HepG2 (cell line): ENCODE measurements at regions not wholly inside any gene's neighbourhood (a gene's known extent, or its start where the extent isn't known, plus 50 kb on each side); places are given as distances from the start of the nearest gene placed in this dataset.

Experiments used
- ATAC-seq: fragments of 200-7000 bp; cut with Tn5 transposase; 3 replicates; pipeline ENCODE4 v1.9.1; 2020; ENCODE audit warnings: mild to moderate bottlenecking, moderate library complexity
- BruUV-seq: library from RNA; stranded (reverse); fragments of 400-500 nt; replicated peaks from 2 replicates; lab custom pipeline; 2021; lab: Mats Ljungman, UMichigan
- CTCF ChIA-PET: fragments of 300-600 bp; formaldehyde crosslinking; extraction: SDS; loops from one replicate; lab custom pipeline; 2021; ENCODE audit warnings: low total read pairs, inconsistent platforms, low intra/inter-chr PET ratio; lab: Yijun Ruan, JAX
- POLR2A ChIA-PET: fragments of 350-600 bp; sonication (Branson Sonifier 250); formaldehyde crosslinking; loops from one replicate; lab custom pipeline; 2020; ENCODE audit warnings: antibody characterized with exemption, inconsistent platforms; lab: Yijun Ruan, JAX
- DNase-seq: peaks from one replicate; pipeline ENCODE4 v3.0.0-alpha.2; 2015; ENCODE audit warnings: low spot score
- FAIRE-seq: peaks from 3 replicates; lab custom pipeline; 2011; peaks lifted over from hg19 to GRCh38; lab: Jason Lieb, UNC
- H2AFZ ChIP-seq: one replicate; pipeline ENCODE4 v1.6.1; 2011; ENCODE audit warnings: low read length, inconsistent platforms
- H3K27ac ChIP-seq: fragments of 300-600 bp; 3 replicates; pipeline ENCODE4 v1.8.0; 2011; ENCODE audit warnings: mixed run types, mild to moderate bottlenecking, mixed read lengths, low read length, inconsistent platforms; ENCODE audit not compliant: insufficient read depth; ENCODE audit errors: extremely low read length
- H3K27me3 ChIP-seq, 2 experiments: fragments of 200-600 bp in 1 of 2; 2 replicates in 1 of 2; 3 replicates in 1 of 2; pipeline versions ENCODE4 v1.6.0 to v1.8.0; 2011; ENCODE audit warnings: low read length in 2 of 2, mild to moderate bottlenecking in 2 of 2, moderate library complexity in 2 of 2, inconsistent platforms in 1 of 2; ENCODE audit not compliant: insufficient read depth in 2 of 2, control insufficient read depth in 1 of 2
- H3K36me3 ChIP-seq, 2 experiments: fragments of 200-600 bp in 1 of 2; replicated peaks in 1 of 2; 2 replicates in 1 of 2; 3 replicates in 1 of 2; pipeline versions ENCODE4 v1.5.1 to v1.8.0; 2011; ENCODE audit warnings: low read length in 2 of 2, inconsistent platforms in 1 of 2; ENCODE audit not compliant: insufficient read depth in 2 of 2, control insufficient read depth in 1 of 2
- H3K4me1 ChIP-seq: 2 replicates; pipeline ENCODE4 v1.5.1; 2012; ENCODE audit warnings: low read length, inconsistent platforms; ENCODE audit not compliant: insufficient read depth
- H3K4me2 ChIP-seq: 2 replicates; pipeline ENCODE4 v1.6.0; 2011; ENCODE audit warnings: low read depth, low read length, inconsistent platforms
- H3K4me3 ChIP-seq, 3 experiments: fragments of 200-600 bp in 1 of 3; sonication (generic), shearing (Covaris generic) in 1 of 3; replicated peaks in 1 of 3; 2 replicates each; pipeline ENCODE4 v1.5.1; 2011 to 2016; ENCODE audit warnings: low read length in 3 of 3, inconsistent platforms in 2 of 3, low read depth in 2 of 3, mild to moderate bottlenecking in 2 of 3, control low read depth in 1 of 3, mixed read lengths in 1 of 3; ENCODE audit not compliant: insufficient read depth in 1 of 3
- H3K79me2 ChIP-seq: one replicate; pipeline ENCODE4 v1.6.1; 2011; ENCODE audit warnings: low read length, inconsistent platforms; ENCODE audit not compliant: insufficient read depth
- H3K9ac ChIP-seq: 2 replicates; pipeline ENCODE4 v1.6.0; 2011; ENCODE audit warnings: mild to moderate bottlenecking, low read depth, low read length, inconsistent platforms; ENCODE audit not compliant: insufficient read depth
- H3K9me3 ChIP-seq: 2 replicates; pipeline ENCODE4 v1.5.1; 2012; ENCODE audit warnings: mild to moderate bottlenecking, low read length
- H4K20me1 ChIP-seq: 2 replicates; pipeline ENCODE4 v1.6.0; 2011; ENCODE audit warnings: inconsistent platforms, mild to moderate bottlenecking, low read length, moderate library complexity; ENCODE audit not compliant: insufficient read depth
- AKAP8 ChIP-seq: sonication (generic); formaldehyde crosslinking; IDR thresholded peaks from 2 replicates; pipeline ENCODE4 v1.5.1; 2020; ENCODE audit warnings: mild to moderate bottlenecking, missing genetic modification reagents
- CAMTA2 ChIP-seq: sonication (generic); formaldehyde crosslinking; IDR thresholded peaks from 2 replicates; pipeline ENCODE4 v1.4.0; 2020; ENCODE audit warnings: mild to moderate bottlenecking, missing genetic modification reagents, borderline replicate concordance
- DNMT3B ChIP-seq: conservative IDR thresholded peaks from 2 replicates; pipeline ENCODE4 v1.6.1; 2016; ENCODE audit warnings: missing biosample characterization, control low read depth
- EP300 ChIP-seq, 3 experiments: sonication (generic) in 1 of 3; formaldehyde crosslinking in 1 of 3; IDR thresholded peaks; 2 replicates each; pipeline versions ENCODE4 v1.5.1 to v1.6.1; 2011 to 2020; ENCODE audit warnings: low read depth in 2 of 3, low read length in 2 of 3, borderline replicate concordance in 1 of 3, improper control_type of control experiment in 1 of 3, mild to moderate bottlenecking in 1 of 3, missing genetic modification reagents in 1 of 3, moderate library complexity in 1 of 3
- FOXM1 ChIP-seq: sonication (generic); formaldehyde crosslinking; IDR thresholded peaks from 2 replicates; pipeline ENCODE4 v1.5.0; 2020; ENCODE audit warnings: missing genetic modification reagents
- HCFC1 ChIP-seq: fragments of 150-350 bp; IDR thresholded peaks from 2 replicates; pipeline ENCODE4 v1.6.1; 2014; ENCODE audit warnings: low read depth, low read length
- NFE2L2 ChIP-seq: fragments of 150-350 bp; IDR thresholded peaks from 2 replicates; pipeline ENCODE4 v1.6.1; 2014; ENCODE audit warnings: low read length
- NR2F2 ChIP-seq: IDR thresholded peaks from 2 replicates; pipeline ENCODE4 v1.6.1; 2012; ENCODE audit warnings: low read depth, inconsistent platforms, borderline replicate concordance
- SOX6 ChIP-seq, 2 experiments: fragments of 450-650 bp in 1 of 2; sonication (generic) in 1 of 2; formaldehyde crosslinking in 1 of 2; IDR thresholded peaks; 2 replicates each; pipeline versions ENCODE4 v1.4.0 to v1.6.1; 2017 to 2020; ENCODE audit warnings: antibody characterized with exemption in 1 of 2, mild to moderate bottlenecking in 1 of 2, missing genetic modification reagents in 1 of 2
- ZBED4 ChIP-seq: sonication (generic); formaldehyde crosslinking; IDR thresholded peaks from 2 replicates; pipeline ENCODE4 v1.4.0; 2020; ENCODE audit warnings: missing genetic modification reagents, borderline replicate concordance
- ZNF225 ChIP-seq: sonication (generic); formaldehyde crosslinking; IDR thresholded peaks from 2 replicates; pipeline ENCODE4 v1.4.0; 2020; ENCODE audit warnings: mild to moderate bottlenecking, missing genetic modification reagents
- ZNF605 ChIP-seq: sonication (generic); formaldehyde crosslinking; IDR thresholded peaks from 2 replicates; pipeline ENCODE4 v1.8.0; 2022; ENCODE audit warnings: mild to moderate bottlenecking, missing genetic modification reagents
- ZNF616 ChIP-seq: sonication (generic); formaldehyde crosslinking; IDR thresholded peaks from 2 replicates; pipeline ENCODE4 v1.5.0; 2020; ENCODE audit warnings: low read depth, mild to moderate bottlenecking, missing genetic modification reagents
- ZNF773 ChIP-seq: sonication (generic); formaldehyde crosslinking; IDR thresholded peaks from 2 replicates; pipeline ENCODE4 v1.4.0; 2020; ENCODE audit warnings: missing genetic modification reagents, borderline replicate concordance
- ZNF780A ChIP-seq: sonication (generic); formaldehyde crosslinking; IDR thresholded peaks from 2 replicates; pipeline ENCODE4 v1.8.0; 2022; ENCODE audit warnings: mild to moderate bottlenecking, missing genetic modification reagents, moderate library complexity
- WGBS: methylation state at CpG from one replicate; pipeline ENCODE4 v1.1.6; 2017; ENCODE audit warnings: low lambda C conversion rate; 5-methylcytosine and 5-hydroxymethylcytosine counted together
- in situ Hi-C: cut with HindIII; loops from 2 replicates; pipeline ENCODE4 v1.10.0; 2017; ENCODE audit warnings: low pct_unique_long_range_greater_than_20kb; ENCODE audit not compliant: extremely low pct_ligation_motif_present
- intact Hi-C: fragments of 100-400 bp; cut with micrococcal nuclease; formaldehyde crosslinking; loops from one replicate; pipeline ENCODE4 v1.10.0; 2022; ENCODE audit not compliant: unreplicated experiment
- TF ChIP-seq, protein P1 (sequence below): sonication (generic); formaldehyde crosslinking; IDR thresholded peaks from 2 replicates; pipeline ENCODE4 v1.5.1; 2020; ENCODE audit warnings: mild to moderate bottlenecking, moderate library complexity, missing genetic modification reagents
- TF ChIP-seq, protein P2 (sequence below): sonication (generic); formaldehyde crosslinking; IDR thresholded peaks from 2 replicates; pipeline ENCODE4 v1.9.0; 2022; ENCODE audit warnings: missing genetic modification reagents, mild to moderate bottlenecking, borderline replicate concordance

GRCh38 chrX:38999967-39000745 lies 198.9 kb downstream of the MID1IP1 start:
- in situ Hi-C loops = loop anchor here (25.0 kb wide), 1 partner anchor 188 kb away; the partner anchor contains the start of gene MID1IP1
- no peak overlapping the region for H3K4me2 ChIP-seq
- TF ChIP-seq ZNF616 (CRISPR knock-in tag) (no peak), NFE2L2 (no peak), ZNF780A (no peak), EP300 (IDR thresholded peaks at IDR 0.05; ENCODE audit: low read depth in 2 of 2, low read length in 2 of 2) (no peak), EP300 (CRISPR knock-in tag; IDR thresholded peaks at IDR 0.05; ENCODE audit: borderline replicate concordance) (no peak), FOXM1 (CRISPR knock-in tag) (no peak), ZBED4 (CRISPR knock-in tag) (no peak), HCFC1 (no peak), ZNF225 (CRISPR knock-in tag) (no peak), CAMTA2 (CRISPR knock-in tag) (no peak), ZNF773 (CRISPR knock-in tag) (no peak), NR2F2 (no peak), ZNF605 (CRISPR knock-in tag) (no peak), DNMT3B (CRISPR knock-in tag) (no peak), SOX6 (IDR thresholded peaks at IDR 0.05) (no peak), SOX6 (CRISPR knock-in tag; IDR thresholded peaks at IDR 0.05) (no peak), AKAP8 (CRISPR knock-in tag) (no peak)
- TF ChIP-seq, protein P1, sequence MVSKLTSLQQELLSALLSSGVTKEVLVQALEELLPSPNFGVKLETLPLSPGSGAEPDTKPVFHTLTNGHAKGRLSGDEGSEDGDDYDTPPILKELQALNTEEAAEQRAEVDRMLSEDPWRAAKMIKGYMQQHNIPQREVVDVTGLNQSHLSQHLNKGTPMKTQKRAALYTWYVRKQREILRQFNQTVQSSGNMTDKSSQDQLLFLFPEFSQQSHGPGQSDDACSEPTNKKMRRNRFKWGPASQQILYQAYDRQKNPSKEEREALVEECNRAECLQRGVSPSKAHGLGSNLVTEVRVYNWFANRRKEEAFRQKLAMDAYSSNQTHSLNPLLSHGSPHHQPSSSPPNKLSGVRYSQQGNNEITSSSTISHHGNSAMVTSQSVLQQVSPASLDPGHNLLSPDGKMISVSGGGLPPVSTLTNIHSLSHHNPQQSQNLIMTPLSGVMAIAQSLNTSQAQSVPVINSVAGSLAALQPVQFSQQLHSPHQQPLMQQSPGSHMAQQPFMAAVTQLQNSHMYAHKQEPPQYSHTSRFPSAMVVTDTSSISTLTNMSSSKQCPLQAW (CRISPR knock-in tag) = no peak
- TF ChIP-seq, protein P2, sequence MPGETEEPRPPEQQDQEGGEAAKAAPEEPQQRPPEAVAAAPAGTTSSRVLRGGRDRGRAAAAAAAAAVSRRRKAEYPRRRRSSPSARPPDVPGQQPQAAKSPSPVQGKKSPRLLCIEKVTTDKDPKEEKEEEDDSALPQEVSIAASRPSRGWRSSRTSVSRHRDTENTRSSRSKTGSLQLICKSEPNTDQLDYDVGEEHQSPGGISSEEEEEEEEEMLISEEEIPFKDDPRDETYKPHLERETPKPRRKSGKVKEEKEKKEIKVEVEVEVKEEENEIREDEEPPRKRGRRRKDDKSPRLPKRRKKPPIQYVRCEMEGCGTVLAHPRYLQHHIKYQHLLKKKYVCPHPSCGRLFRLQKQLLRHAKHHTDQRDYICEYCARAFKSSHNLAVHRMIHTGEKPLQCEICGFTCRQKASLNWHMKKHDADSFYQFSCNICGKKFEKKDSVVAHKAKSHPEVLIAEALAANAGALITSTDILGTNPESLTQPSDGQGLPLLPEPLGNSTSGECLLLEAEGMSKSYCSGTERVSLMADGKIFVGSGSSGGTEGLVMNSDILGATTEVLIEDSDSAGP (CRISPR knock-in tag) = no peak

More at GRCh38 chrX:38999967-39000745, 198.9 kb downstream of the MID1IP1 start:
- ATAC-seq (no peak), FAIRE-seq (no peak), DNase-seq (no peak)
- Histone ChIP-seq H3K27ac (no peak overlapping the region), H3K4me3 (no peak overlapping the region), H3K36me3 (no peaks in the 10 kb centered on the region), H3K27me3 (no peaks in the 10 kb centered on the region), H4K20me1 (no peaks in the 10 kb centered on the region), H3K9ac (no peak overlapping the region), H3K79me2 (no peaks in the 10 kb centered on the region), H3K9me3 (no peaks in the 10 kb centered on the region), H3K4me1 (no peaks in the 10 kb centered on the region), H2AFZ (no peak overlapping the region)
- CTCF ChIA-PET = no interaction called here
- POLR2A ChIA-PET = no interaction called here
- BruUV-seq = no TSS peak
- 0% methylated on average over 2 of the region's 2 CpGs for WGBS
- intact Hi-C loops = no loop called here
